K562 (cell line): ENCODE measurements at regions not wholly inside any gene's neighbourhood (a gene's known extent, or its start where the extent isn't known, plus 50 kb on each side); places are given as distances from the start of the nearest gene placed in this dataset.

ENCODE experiments used
- POLR2AphosphoS5 ChIP-seq: IDR thresholded peaks from 2 replicates; pipeline ENCODE4 v1.6.1; 2011; ENCODE audit warnings: mild to moderate bottlenecking, low read depth, low read length, moderate library complexity; ENCODE audit not compliant: control insufficient read depth, insufficient read depth
- RAD51 ChIP-seq: fragments of 450-650 bp; IDR thresholded peaks from 2 replicates; pipeline ENCODE4 v1.7.1; 2016; ENCODE audit warnings: low read depth, mild to moderate bottlenecking, borderline replicate concordance

GRCh38 chr18:71754246-71754645 lies 789.9 kb downstream of the CBLN2 start:
- no peak for TF ChIP-seq POLR2AphosphoS5
- no peak for TF ChIP-seq RAD51
